GM18520 (cell line): ENCODE measurements at regions not wholly inside any gene's neighbourhood (a gene's known extent, or its start where the extent isn't known, plus 50 kb on each side); places are given as distances from the start of the nearest gene placed in this dataset.
"Not testable (repeated sequence)": the region's sequence is repeated elsewhere in the genome, so short reads cannot be mapped to it uniquely, and the experiment has no call there.

Experiments
- ATAC-seq: cut with Tn5 transposase; IDR thresholded peaks from one replicate; pipeline ENCODE4 v1.9.1; 2021; ENCODE audit not compliant: unreplicated experiment

- no peak for ATAC-seq
These were observed 207.5 kb downstream of the EXOC5 start for GRCh38 chr14:57061009-57061711.

- ATAC-seq, result peak; percentile 69
These were observed 208.3 kb downstream of the EXOC5 start for GRCh38 chr14:57060276-57060955.

- ATAC-seq, result no peak
These were observed 210.4 kb downstream of the EXOC5 start for GRCh38 chr14:57058319-57058718.

GRCh38 chr14:57057803-57058202 is 210.9 kb downstream of the EXOC5 start:
- no peak for ATAC-seq

- not testable (repeated sequence) for ATAC-seq
These were observed 212.2 kb downstream of the EXOC5 start for GRCh38 chr14:57056522-57056921.

GRCh38 chr14:57052705-57053302 is 215.9 kb downstream of the EXOC5 start:
- ATAC-seq, result no peak

- ATAC-seq, result no peak
These were observed 217.1 kb downstream of the EXOC5 start for GRCh38 chr14:57051633-57052032.

- no peak for ATAC-seq
These were observed 218.9 kb downstream of the EXOC5 start for GRCh38 chr14:57049848-57050247.

- ATAC-seq, result no peak
These were observed 222.5 kb downstream of the EXOC5 start for GRCh38 chr14:57046175-57046574.

GRCh38 chr14:57044101-57044973 is 224.4 kb downstream of the EXOC5 start:
- ATAC-seq, result not testable (repeated sequence)

GRCh38 chr14:57038689-57039088 is 228.4 kb upstream of the OTX2 start:
- no peak for ATAC-seq

- ATAC-seq, result no peak
These were observed 221.2 kb upstream of the OTX2 start for GRCh38 chr14:57031474-57031873.

- no peak for ATAC-seq
These were observed 219.5 kb upstream of the OTX2 start for GRCh38 chr14:57029620-57030253.

- no peak for ATAC-seq
These were observed 215.2 kb upstream of the OTX2 start for GRCh38 chr14:57025456-57025855.

GRCh38 chr14:57022608-57023007 is 212.3 kb upstream of the OTX2 start:
- no peak for ATAC-seq

GRCh38 chr14:57018065-57018464 is 207.8 kb upstream of the OTX2 start:
- no peak for ATAC-seq

GRCh38 chr14:57013987-57014386 is 203.7 kb upstream of the OTX2 start:
- no peak for ATAC-seq

- ATAC-seq, result no peak
These were observed 199.6 kb upstream of the OTX2 start for GRCh38 chr14:57009585-57010515.

- ATAC-seq, result no peak
These were observed 198.3 kb upstream of the OTX2 start for GRCh38 chr14:57008534-57008933.

GRCh38 chr14:56998728-56999127 is 188.4 kb upstream of the OTX2 start:
- ATAC-seq, result no peak
